T-cell (primary cell): ENCODE measurements at regions not wholly inside any gene's neighbourhood (a gene's known extent, or its start where the extent isn't known, plus 50 kb on each side); places are given as distances from the start of the nearest gene placed in this dataset.

Source experiments
- ATAC-seq, 4 experiments: fragments of 200-7000 bp in 3 of 4; fragments of 150-1000 bp in 1 of 4; cut with Tn5 transposase; replicated peaks in 1 of 4; 1 replicate in 3 of 4; 2 replicates in 1 of 4; pipeline ENCODE4 v1.10.0; 2021; ENCODE audit warnings: moderate library complexity in 3 of 4, mild to moderate bottlenecking in 2 of 4, moderate number of reproducible peaks in 1 of 4
- CTCF ChIA-PET, 2 donors: fragments of 300-600 bp; sonication (Branson Sonifier 250); formaldehyde crosslinking; loops; one replicate each; lab custom pipeline; 2022; ENCODE audit warnings: antibody characterized with exemption in 2 of 2; lab: Charles Lee
- POLR2A ChIA-PET, 2 donors: fragments of 300-600 bp; sonication (Branson Sonifier 250); formaldehyde crosslinking; loops; one replicate each; lab custom pipeline; 2022; ENCODE audit warnings: antibody characterized with exemption in 2 of 2; lab: Charles Lee
- DNase-seq, 35 experiments: peaks; one replicate each; pipeline versions ENCODE4 v3.0.0 to v3.0.0-alpha.2; 2013 to 2023
- H3K27ac ChIP-seq: one replicate; pipeline ENCODE4 v1.5.1; 2013; ENCODE audit warnings: low read length
- H3K27me3 ChIP-seq, 2 experiments: replicated peaks in 1 of 2; 1 replicate in 1 of 2; 2 replicates in 1 of 2; pipeline versions ENCODE4 v1.6.1 to v1.7.0; 2013; ENCODE audit warnings: low read length in 1 of 2, mixed read lengths in 1 of 2; ENCODE audit not compliant: control insufficient read depth in 2 of 2, insufficient read depth in 2 of 2; ENCODE audit errors: extremely low read depth in 1 of 2
- H3K36me3 ChIP-seq, 2 donors: 1 replicate in 1 of 2; 2 replicates in 1 of 2; pipeline versions ENCODE4 v1.6.1 to v1.7.0; 2013; ENCODE audit warnings: low read length in 1 of 2; ENCODE audit not compliant: control insufficient read depth in 2 of 2, insufficient read depth in 1 of 2; ENCODE audit errors: extremely low read depth in 1 of 2
- H3K4me1 ChIP-seq, 2 experiments: 1 replicate in 1 of 2; 2 replicates in 1 of 2; pipeline versions ENCODE4 v1.6.1 to v1.7.0; 2013; ENCODE audit warnings: low read length in 2 of 2, mixed read lengths in 1 of 2; ENCODE audit not compliant: insufficient read depth in 2 of 2, control insufficient read depth in 1 of 2; ENCODE audit errors: extremely low read depth in 1 of 2
- H3K4me3 ChIP-seq, 2 donors: 1 replicate in 1 of 2; 2 replicates in 1 of 2; pipeline versions ENCODE4 v1.5.1 to v1.7.0; 2013; ENCODE audit warnings: mild to moderate bottlenecking in 2 of 2, low read length in 1 of 2, moderate library complexity in 1 of 2; ENCODE audit not compliant: control insufficient read depth in 1 of 2; ENCODE audit errors: extremely low read depth in 1 of 2
- H3K9me3 ChIP-seq: 2 replicates; pipeline ENCODE4 v1.7.0; 2013
- H3K27ac Mint-ChIP-seq, 2 donors: one replicate each; pipeline ENCODE4 v1.8.0; 2020 to 2021; ENCODE audit warnings: mild to moderate bottlenecking in 2 of 2, mixed read lengths in 2 of 2
- H3K27me3 Mint-ChIP-seq, 2 donors: one replicate each; pipeline ENCODE4 v1.8.0; 2021 to 2022; ENCODE audit warnings: mixed read lengths in 2 of 2
- H3K36me3 Mint-ChIP-seq: one replicate; pipeline ENCODE4 v1.8.0; 2021; ENCODE audit warnings: mixed read lengths
- H3K4me1 Mint-ChIP-seq, 3 donors: one replicate each; pipeline ENCODE4 v1.8.0; 2020 to 2022; ENCODE audit warnings: mixed read lengths in 3 of 3, mild to moderate bottlenecking in 1 of 3
- H3K4me3 Mint-ChIP-seq, 3 donors: one replicate each; pipeline ENCODE4 v1.8.0; 2020 to 2022; ENCODE audit warnings: mild to moderate bottlenecking in 3 of 3, mixed read lengths in 3 of 3, moderate library complexity in 3 of 3
- H3K9me3 Mint-ChIP-seq, 3 donors: one replicate each; pipeline ENCODE4 v1.8.0; 2020 to 2022; ENCODE audit warnings: mixed read lengths in 3 of 3
- WGBS: methylation state at CpG from one replicate; pipeline ENCODE4 v1.1.5; 2013; ENCODE audit warnings: missing lambda C conversion rate; ENCODE audit not compliant: insufficient coverage; 5-methylcytosine and 5-hydroxymethylcytosine counted together

DNA sequence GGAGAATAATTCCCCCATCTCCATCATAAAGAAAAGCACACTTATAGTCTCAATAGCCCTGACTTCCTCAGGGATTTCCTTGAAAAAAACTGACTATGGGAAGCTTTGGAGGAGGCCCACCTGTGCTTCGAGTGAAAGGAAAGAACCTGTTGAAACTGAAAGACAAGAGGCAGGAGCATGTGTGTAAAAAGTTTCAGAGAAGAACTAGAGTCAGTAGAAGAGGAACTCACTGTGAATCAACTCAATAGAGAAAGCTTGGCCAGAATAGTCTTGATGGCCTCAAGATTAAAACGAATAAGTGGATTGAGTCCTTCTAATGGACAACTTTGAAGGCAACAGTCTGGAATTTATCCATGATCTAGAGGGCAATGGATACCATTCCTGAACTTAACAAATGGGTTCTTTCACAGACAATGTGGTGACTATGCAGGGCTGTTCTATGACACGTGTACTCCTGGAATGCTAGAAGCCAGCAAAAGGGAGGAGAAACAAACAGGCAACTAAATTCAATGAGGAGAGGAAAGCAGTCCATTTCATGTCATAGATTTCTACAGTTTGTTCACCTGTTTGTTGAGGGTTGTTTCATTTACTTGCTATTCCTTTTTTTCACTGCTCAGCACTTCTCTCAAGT, 442.3 kb downstream of the GRB14 start:
- POLR2A ChIA-PET, result no interaction called here
- Mint-ChIP-seq H3K9me3 (peaks cover 2 to 31% (median 4%) of the 10 kb centered on the region in 3 donors), H3K27me3 (no peaks in the 10 kb centered on the region), H3K4me1 (no peaks in the 10 kb centered on the region), H3K27ac (no peak overlapping the region), H3K4me3 (no peak overlapping the region), H3K36me3 (no peaks in the 10 kb centered on the region)
- Histone ChIP-seq H3K4me1 (no peaks in the 10 kb centered on the region), H3K4me3 (no peak overlapping the region), H3K36me3 (no peaks in the 10 kb centered on the region), H3K27me3 (no peaks in the 10 kb centered on the region), H3K9me3 (no peaks in the 10 kb centered on the region), H3K27ac (no peak overlapping the region)
- 67% methylated on average over 3 of the region's 3 CpGs for WGBS
- no peak for ATAC-seq
- no peak for DNase-seq
- CTCF ChIA-PET, result no interaction called here

DNA sequence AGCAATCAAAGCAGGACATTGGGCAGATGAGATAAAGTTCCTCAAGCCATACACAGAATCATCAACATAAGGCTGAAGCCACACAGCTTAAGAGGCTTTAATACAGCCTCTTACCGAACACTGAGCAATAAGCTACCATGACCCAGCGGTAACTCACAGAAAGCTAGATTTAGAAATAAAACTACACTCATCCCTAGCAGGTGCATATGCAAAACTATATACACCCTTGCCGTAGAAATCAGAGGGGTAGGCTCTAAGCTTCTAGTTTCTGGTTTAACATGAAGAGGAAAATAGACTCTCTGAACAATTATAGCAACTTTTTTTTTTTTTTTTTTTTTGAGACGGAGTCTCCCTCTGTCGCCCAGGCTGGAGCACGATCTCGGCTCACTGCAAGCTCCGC, 428.8 kb upstream of the FIGN start:
- Histone ChIP-seq H3K4me1 (no peaks in the 10 kb centered on the region), H3K27ac (no peak overlapping the region), H3K9me3 (no peaks in the 10 kb centered on the region), H3K27me3 (no peaks in the 10 kb centered on the region), H3K4me3 (no peak overlapping the region), H3K36me3 (no peaks in the 10 kb centered on the region)
- POLR2A ChIA-PET, result no interaction called here
- peaks cover 7 to 15% (median 9%) of the 10 kb centered on the region in 3 donors for H3K9me3 Mint-ChIP-seq
- DNase-seq, result no peak
- H3K36me3 Mint-ChIP-seq, result no peaks in the 10 kb centered on the region
- no peak overlapping the region for H3K27ac Mint-ChIP-seq
- WGBS, result 100% methylated on average over 2 of the region's 8 CpGs
- CTCF ChIA-PET, result interaction anchor here in 1 of 2 donors (0.7 kb wide), 1 partner anchor 146 kb away, joined by 3 read pairs; no protein-coding TSS in a partner anchor
- no peaks in the 10 kb centered on the region for H3K27me3 Mint-ChIP-seq
- no peak overlapping the region for H3K4me3 Mint-ChIP-seq
- ATAC-seq, result no peak
- H3K4me1 Mint-ChIP-seq, result no peaks in the 10 kb centered on the region

- DNase-seq (no peak), ATAC-seq (no peak)
- Histone ChIP-seq H3K4me3 (no peak overlapping the region), H3K27me3 (no peaks in the 10 kb centered on the region), H3K36me3 (no peaks in the 10 kb centered on the region), H3K9me3 (no peaks in the 10 kb centered on the region), H3K27ac (no peak overlapping the region), H3K4me1 (no peaks in the 10 kb centered on the region)
- Mint-ChIP-seq H3K27ac (no peak overlapping the region), H3K27me3 (no peaks in the 10 kb centered on the region), H3K4me1 (no peaks in the 10 kb centered on the region), H3K4me3 (no peak overlapping the region), H3K9me3 (peaks cover 6 to 7% (median 7%) of the 10 kb centered on the region in 3 donors), H3K36me3 (no peaks in the 10 kb centered on the region)
- ChIA-PET POLR2A (no interaction called here), CTCF (no interaction called here)
Observed at GRCh38 chr2:164155558-164155957, 419.8 kb upstream of the FIGN start.

- Mint-ChIP-seq H3K4me3 (no peak overlapping the region), H3K4me1 (no peaks in the 10 kb centered on the region), H3K9me3 (peaks cover 3 to 8% (median 5%) of the 10 kb centered on the region in 3 donors), H3K27ac (no peak overlapping the region), H3K36me3 (no peaks in the 10 kb centered on the region), H3K27me3 (no peaks in the 10 kb centered on the region)
- ChIA-PET CTCF (no interaction called here), POLR2A (no interaction called here)
- Histone ChIP-seq H3K36me3 (no peaks in the 10 kb centered on the region), H3K9me3 (no peaks in the 10 kb centered on the region), H3K27me3 (no peaks in the 10 kb centered on the region), H3K4me3 (no peak overlapping the region), H3K27ac (no peak overlapping the region), H3K4me1 (no peaks in the 10 kb centered on the region)
- WGBS, result 67% methylated on average over 2 of the region's 5 CpGs
- no peak for ATAC-seq
- DNase-seq, result no peak
Observed at GRCh38 chr2:164151522-164151921, 415.7 kb upstream of the FIGN start.

- ChIA-PET CTCF (no interaction called here), POLR2A (no interaction called here)
- Mint-ChIP-seq H3K36me3 (no peaks in the 10 kb centered on the region), H3K4me1 (no peaks in the 10 kb centered on the region), H3K9me3 (peaks cover 3 to 8% (median 8%) of the 10 kb centered on the region in 3 donors), H3K4me3 (no peak overlapping the region), H3K27me3 (no peaks in the 10 kb centered on the region), H3K27ac (no peak overlapping the region)
- Histone ChIP-seq H3K4me3 (no peak overlapping the region), H3K27ac (no peak overlapping the region), H3K27me3 (no peaks in the 10 kb centered on the region), H3K9me3 (no peaks in the 10 kb centered on the region), H3K4me1 (no peaks in the 10 kb centered on the region), H3K36me3 (no peaks in the 10 kb centered on the region)
- ATAC-seq, result no peak
- no peak for DNase-seq
Observed at GRCh38 chr2:164150604-164151003, 414.8 kb upstream of the FIGN start.

- Histone ChIP-seq H3K27me3 (no peaks in the 10 kb centered on the region), H3K36me3 (no peaks in the 10 kb centered on the region), H3K4me1 (no peaks in the 10 kb centered on the region), H3K27ac (no peak overlapping the region), H3K4me3 (no peak overlapping the region), H3K9me3 (no peaks in the 10 kb centered on the region)
- ChIA-PET CTCF (no interaction called here), POLR2A (no interaction called here)
- Mint-ChIP-seq H3K27ac (no peak overlapping the region), H3K9me3 (peaks cover 6 to 16% (median 8%) of the 10 kb centered on the region in 3 donors), H3K36me3 (no peaks in the 10 kb centered on the region), H3K4me3 (no peak overlapping the region), H3K4me1 (no peaks in the 10 kb centered on the region), H3K27me3 (no peaks in the 10 kb centered on the region)
- ATAC-seq (no peak), DNase-seq (no peak)
Observed at GRCh38 chr2:164146441-164146840, 410.6 kb upstream of the FIGN start.
